K562 (cell line): ENCODE measurements at regions not wholly inside any gene's neighbourhood (a gene's known extent, or its start where the extent isn't known, plus 50 kb on each side); places are given as distances from the start of the nearest gene placed in this dataset.

ENCODE experiments used
- ATF3 ChIP-seq, 2 experiments: fragments of 450-650 bp in 1 of 2; sonication (generic) in 1 of 2; formaldehyde crosslinking in 1 of 2; IDR thresholded peaks in 1 of 2; conservative IDR thresholded peaks in 1 of 2; 2 replicates each; pipeline versions ENCODE4 v1.6.1 to v1.8.1; 2016 to 2023; ENCODE audit warnings: mild to moderate bottlenecking in 2 of 2, moderate library complexity in 2 of 2, inconsistent platforms in 1 of 2, missing genetic modification reagents in 1 of 2
- CAMTA2 ChIP-seq: fragments of 250-450 bp; sonication (Bioruptor Pico); conservative IDR thresholded peaks from 2 replicates; pipeline ENCODE4 v1.5.1; 2022
- CTCF ChIP-seq, 3 experiments: IDR thresholded peaks in 2 of 3; conservative IDR thresholded peaks in 1 of 3; 2 replicates each; pipeline ENCODE4 v1.5.1; 2011 to 2012; ENCODE audit warnings: low read length in 3 of 3, mild to moderate bottlenecking in 3 of 3, control low read depth in 2 of 3, improper control_type of control experiment in 1 of 3, inconsistent platforms in 1 of 3, low read depth in 1 of 3, mixed read lengths in 1 of 3, moderate library complexity in 1 of 3; ENCODE audit not compliant: insufficient read depth in 2 of 3
- GTF2F1 ChIP-seq: IDR thresholded peaks from 2 replicates; pipeline ENCODE4 v1.6.1; 2011; ENCODE audit warnings: low read depth, low read length, improper control_type of control experiment
- HMG20A ChIP-seq: fragments of 450-650 bp; formaldehyde crosslinking; conservative IDR thresholded peaks from 2 replicates; pipeline ENCODE4 v1.4.0; 2020; ENCODE audit warnings: mild to moderate bottlenecking, mixed read lengths
- ILF3 ChIP-seq: fragments of 450-650 bp; IDR thresholded peaks from 2 replicates; pipeline ENCODE4 v1.6.1; 2018; ENCODE audit warnings: antibody characterized with exemption, mild to moderate bottlenecking, moderate library complexity, borderline replicate concordance
- L3MBTL2 ChIP-seq: fragments of 450-650 bp; IDR thresholded peaks from 2 replicates; pipeline ENCODE4 v1.6.1; 2016; ENCODE audit warnings: mild to moderate bottlenecking, moderate library complexity
- POLR2A ChIP-seq: fragments of 450-650 bp; conservative IDR thresholded peaks from 2 replicates; pipeline ENCODE4 v1.6.1; 2016
- SLC30A9 ChIP-seq: fragments of 250-450 bp; sonication (Bioruptor Pico); IDR thresholded peaks from 2 replicates; pipeline ENCODE4 v1.8.0; 2022; ENCODE audit warnings: mild to moderate bottlenecking, moderate library complexity
- TAF1 ChIP-seq: IDR thresholded peaks from 2 replicates; pipeline ENCODE4 v1.6.1; 2011; ENCODE audit warnings: mild to moderate bottlenecking, low read length, moderate library complexity; ENCODE audit not compliant: insufficient read depth, control insufficient read depth, severe bottlenecking; ENCODE audit errors: extremely low read depth
- ZFP30 ChIP-seq: fragments of 250-450 bp; sonication (Bioruptor Pico); IDR thresholded peaks from 2 replicates; pipeline ENCODE4 v1.8.0; 2022; ENCODE audit warnings: moderate library complexity, mild to moderate bottlenecking, inconsistent platforms, borderline replicate concordance
- ZNF23 ChIP-seq: fragments of 250-450 bp; sonication (Bioruptor Pico); IDR thresholded peaks from 2 replicates; pipeline ENCODE4 v1.4.0; 2020; ENCODE audit warnings: mild to moderate bottlenecking
- TF ChIP-seq, protein P1 (sequence below): sonication (generic); formaldehyde crosslinking; IDR thresholded peaks from 2 replicates; pipeline ENCODE4 v1.9.0; 2022; ENCODE audit warnings: mild to moderate bottlenecking, missing genetic modification reagents

- TF ChIP-seq CTCF (IDR thresholded peaks at IDR 0.05 in 2 of 3, conservative IDR thresholded peaks at IDR 0.05 in 1 of 3; ENCODE audit: insufficient read depth in 2 of 3, low read depth in 1 of 3, low read length in 3 of 3) (no peak), POLR2A (no peak), ATF3 (IDR thresholded peaks at IDR 0.05) (no peak), ATF3 (CRISPR knock-in tag; conservative IDR thresholded peaks at IDR 0.05) (no peak), TAF1 (no peak), SLC30A9 (CRISPR knock-in tag) (no peak), HMG20A (CRISPR knock-in tag) (no peak), ZFP30 (CRISPR knock-in tag) (no peak), ILF3 (no peak), ZNF23 (CRISPR knock-in tag) (no peak), CAMTA2 (CRISPR knock-in tag) (no peak), L3MBTL2 (no peak), GTF2F1 (no peak)
- TF ChIP-seq, protein P1, sequence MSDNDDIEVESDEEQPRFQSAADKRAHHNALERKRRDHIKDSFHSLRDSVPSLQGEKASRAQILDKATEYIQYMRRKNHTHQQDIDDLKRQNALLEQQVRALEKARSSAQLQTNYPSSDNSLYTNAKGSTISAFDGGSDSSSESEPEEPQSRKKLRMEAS, result no peak
Observed at GRCh38 chr14:81819910-81820309, 286.3 kb upstream of the SEL1L start.
